ENCODE measurements at regions not wholly inside any gene's neighbourhood (a gene's known extent, or its start where the extent isn't known, plus 50 kb on each side); places are given as distances from the start of the nearest gene placed in this dataset.
A peak's percentile ranks its signal among the peaks of the same experiment; 100 is the strongest.

- peak; percentile 18 for DNase-seq
Measured at GRCh38 chr12:19834592-19834991, 395.3 kb downstream of the AEBP2 start.

DNA sequence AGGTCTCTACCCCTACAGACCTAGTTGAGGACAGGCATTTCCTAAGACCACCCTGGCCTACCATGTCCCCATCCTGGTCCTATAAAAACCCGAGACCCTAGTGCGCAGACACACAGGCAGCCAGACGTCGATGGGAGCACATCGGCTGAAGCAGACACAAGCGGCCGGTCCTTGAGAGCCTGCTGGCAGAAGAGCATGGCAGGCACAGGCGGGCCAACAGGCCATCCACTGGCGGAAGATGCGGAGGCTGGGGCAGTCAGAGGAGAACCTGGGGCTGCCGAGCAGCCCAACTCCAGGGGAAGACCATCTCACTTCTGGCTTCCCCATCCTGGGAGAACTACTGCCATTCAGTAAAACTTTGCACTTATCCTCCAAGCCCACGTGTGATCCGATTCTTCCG, 396.8 kb downstream of the AEBP2 start:
- DNase-seq: no peak

GRCh38 chr12:19836456-19836855, 397.2 kb downstream of the AEBP2 start:
- no peak for DNase-seq

GRCh38 chr12:19837543-19837942, 398.3 kb downstream of the AEBP2 start:
- DNase-seq: no peak

GRCh38 chr12:19841451-19841850, 402.2 kb downstream of the AEBP2 start:
- no peak for DNase-seq

GRCh38 chr12:19842116-19842515, 402.8 kb downstream of the AEBP2 start:
- no peak for DNase-seq

DNA sequence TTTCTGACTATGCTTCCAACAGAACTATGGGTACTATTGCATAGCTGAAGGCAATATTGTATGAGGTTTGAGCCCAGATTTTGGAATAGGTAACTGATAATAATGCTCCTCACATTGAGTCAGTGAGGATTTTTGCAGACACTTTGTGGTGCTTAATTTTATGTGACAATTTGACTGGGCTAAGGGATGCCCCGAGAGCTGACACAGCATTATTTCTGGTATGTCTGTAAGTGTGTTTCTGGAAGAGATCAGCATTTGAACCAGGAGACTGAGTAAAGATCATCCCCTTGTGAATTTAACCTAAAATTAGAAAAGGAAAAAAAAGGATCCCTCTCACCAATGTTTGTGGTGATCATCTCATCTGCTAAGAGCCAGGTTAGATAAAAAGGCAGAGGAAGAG, 404.9 kb downstream of the AEBP2 start:
- DNase-seq: no peak

GRCh38 chr12:19846574-19846973, 407.3 kb downstream of the AEBP2 start:
- DNase-seq: peak; percentile 67

GRCh38 chr12:19847294-19848059, 408.2 kb downstream of the AEBP2 start:
- DNase-seq: peak; percentile 61

DNA sequence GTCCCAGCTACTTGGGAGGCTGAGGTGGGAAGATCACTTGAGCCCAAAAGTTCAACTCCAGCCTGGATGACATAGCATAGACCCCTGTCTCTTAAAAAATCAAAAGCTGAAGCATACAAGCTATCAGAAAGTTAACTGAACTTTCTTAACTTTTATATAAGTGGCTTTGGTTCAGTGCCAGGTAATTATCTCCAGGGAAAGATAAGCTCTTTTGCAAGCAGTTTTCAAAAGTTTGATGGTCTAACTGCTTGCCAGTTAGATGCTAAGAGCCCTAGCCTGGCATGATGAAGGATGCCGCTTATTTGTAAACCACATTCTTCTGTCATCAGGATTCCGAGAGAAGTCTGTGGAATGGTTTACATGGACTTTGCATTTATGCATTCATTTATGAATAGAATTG, 409.1 kb downstream of the AEBP2 start:
- no peak for DNase-seq

DNA sequence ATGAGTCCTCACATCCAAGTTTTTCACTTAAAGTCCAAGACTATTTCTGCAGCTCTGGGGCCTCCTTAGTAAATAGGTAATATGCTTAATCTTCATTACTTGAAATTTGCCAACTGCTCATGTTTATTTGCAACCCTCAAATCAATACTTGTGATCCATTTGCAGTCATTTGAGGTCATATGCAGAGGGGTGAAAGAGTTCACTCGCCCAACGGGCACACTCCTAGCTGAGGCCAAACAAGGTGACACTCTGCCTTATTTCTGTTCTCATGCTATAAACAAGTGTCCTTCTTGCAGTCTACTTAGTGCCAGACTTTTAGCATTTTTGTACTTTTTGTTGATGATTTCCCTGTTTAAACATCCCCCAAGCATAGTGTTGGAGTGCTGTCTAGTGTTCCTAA, 409.9 kb downstream of the AEBP2 start:
- no peak for DNase-seq

DNA sequence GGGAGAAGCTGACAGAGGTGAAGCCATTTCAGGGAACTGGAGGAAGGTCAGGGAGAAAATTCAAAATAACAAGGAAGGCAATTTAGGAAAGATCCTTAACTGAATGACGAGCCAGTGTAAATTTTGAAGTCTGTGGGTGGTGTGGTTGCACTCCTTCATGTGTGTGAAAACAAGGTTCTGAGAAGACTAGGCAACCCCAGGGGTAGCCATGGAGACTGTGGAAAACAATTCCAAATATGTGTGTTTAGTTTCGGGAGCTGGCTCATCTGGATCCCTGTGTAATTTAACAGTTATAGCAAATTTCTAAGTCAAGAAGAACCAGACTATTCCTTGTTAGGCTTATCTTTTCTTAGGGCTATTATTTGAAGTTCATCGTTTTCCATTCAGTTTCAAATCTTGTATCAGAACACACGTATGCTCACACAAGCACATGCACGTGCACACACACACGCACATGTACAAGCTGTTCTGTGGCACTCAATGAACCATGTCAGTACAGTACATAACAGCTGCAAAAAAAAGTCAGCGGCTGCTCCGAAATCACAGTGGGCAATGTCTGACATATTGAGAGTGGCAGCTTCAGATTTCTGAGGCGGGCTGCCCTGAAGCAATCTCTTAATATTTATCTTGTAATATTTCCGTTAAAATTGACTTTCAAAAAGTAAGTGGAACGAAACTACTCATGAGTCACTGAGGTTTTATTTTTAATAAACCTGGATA, 411.2 kb downstream of the AEBP2 start:
- peak; percentile 58 for DNase-seq

DNA sequence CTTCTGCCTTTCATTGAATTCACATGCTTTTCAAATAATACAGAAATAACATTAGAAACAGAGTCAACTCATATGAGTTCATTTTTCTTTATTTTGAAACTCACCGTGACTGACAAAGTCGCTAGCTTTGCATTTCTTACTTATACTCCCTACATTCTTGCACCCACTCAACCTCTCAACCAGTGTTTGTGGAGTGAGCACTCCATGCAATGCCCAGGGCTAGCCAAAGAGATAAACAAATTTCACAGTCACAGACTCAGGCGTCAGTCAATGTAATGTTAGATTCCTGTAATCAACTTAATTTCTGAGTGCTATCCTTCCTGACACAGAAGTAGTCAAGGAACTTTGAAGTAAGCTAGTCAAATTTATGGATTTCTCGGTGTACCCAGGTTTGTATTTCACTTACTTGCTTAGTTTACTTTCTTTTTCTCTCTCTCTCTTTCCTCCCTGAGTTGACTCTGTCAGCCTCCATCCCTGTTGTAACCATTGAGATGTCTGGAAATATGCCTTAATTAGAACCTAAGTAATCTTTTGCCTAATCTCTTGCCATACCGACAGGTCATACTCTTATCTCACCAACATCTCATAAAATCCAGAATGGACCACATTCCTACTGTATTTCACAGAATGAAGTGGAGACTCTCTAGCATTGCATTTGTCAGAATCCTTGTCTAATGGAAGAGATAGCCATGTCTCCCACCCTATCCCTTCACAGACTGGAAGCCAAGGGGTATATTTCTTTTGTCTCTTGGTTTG, 413.0 kb downstream of the AEBP2 start:
- DNase-seq: no peak

- no peak for DNase-seq
Measured at GRCh38 chr12:19855851-19856250, 416.6 kb downstream of the AEBP2 start.

DNA sequence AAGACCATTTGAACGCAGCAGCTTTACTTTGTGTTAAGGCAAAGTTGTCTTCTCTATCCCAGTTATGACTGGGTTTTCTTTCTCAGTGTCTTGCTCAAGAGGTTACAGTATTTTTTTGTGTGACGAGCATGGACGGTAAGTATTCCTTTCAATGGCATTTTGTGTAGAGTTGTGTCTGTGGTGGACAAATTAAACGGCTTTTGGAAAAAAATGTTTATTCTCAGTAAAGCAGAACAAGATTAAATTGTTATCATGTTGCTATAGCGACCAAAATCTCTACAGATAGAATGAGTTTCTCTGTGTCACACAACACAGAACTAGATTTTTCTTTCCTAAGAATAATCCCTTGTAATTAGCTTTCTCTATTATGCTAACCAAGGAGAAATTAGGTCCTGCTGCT, 417.1 kb downstream of the AEBP2 start:
- DNase-seq: no peak

DNA sequence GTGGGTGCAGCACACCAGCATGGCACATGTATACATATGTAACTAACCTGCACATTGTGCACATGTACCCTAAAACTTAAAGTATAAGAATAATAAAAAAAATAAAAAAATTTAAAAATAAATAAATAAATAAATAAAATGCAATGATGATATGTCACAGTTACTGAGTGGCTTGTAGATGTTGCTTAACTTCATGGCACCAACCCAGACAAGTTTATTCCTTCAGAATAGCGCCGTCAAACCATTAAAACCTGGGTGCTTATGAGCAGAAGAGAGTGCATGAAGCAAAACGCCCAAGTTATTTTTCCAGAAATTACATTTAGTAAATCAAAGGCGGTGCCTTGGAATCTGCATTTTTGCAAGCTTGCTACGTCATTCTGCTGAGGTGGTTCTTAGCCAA, 417.9 kb downstream of the AEBP2 start:
- no peak for DNase-seq

- no peak for DNase-seq
Measured at GRCh38 chr12:19867151-19867550, 427.9 kb downstream of the AEBP2 start.

DNA sequence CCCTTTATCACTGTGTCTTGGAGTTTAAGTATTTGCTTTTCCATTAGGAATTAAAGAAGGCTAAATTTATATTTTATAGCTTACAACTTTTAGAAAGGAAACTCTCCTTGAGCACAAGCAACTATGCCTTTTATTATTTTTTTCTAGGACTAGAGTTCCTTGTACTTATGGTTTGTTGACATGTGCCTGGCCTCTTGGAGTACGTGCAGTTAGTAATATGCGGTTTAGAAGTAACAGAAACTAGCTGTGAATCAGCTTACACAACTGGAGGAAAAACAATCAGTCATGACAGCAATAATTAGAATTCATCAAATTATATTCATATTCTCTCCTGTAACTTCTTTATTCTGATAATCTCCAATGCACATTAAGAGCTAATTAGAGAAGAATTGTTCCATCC, 428.7 kb downstream of the AEBP2 start:
- no peak for DNase-seq

GRCh38 chr12:19869413-19869812, 430.1 kb downstream of the AEBP2 start:
- no peak for DNase-seq

DNA sequence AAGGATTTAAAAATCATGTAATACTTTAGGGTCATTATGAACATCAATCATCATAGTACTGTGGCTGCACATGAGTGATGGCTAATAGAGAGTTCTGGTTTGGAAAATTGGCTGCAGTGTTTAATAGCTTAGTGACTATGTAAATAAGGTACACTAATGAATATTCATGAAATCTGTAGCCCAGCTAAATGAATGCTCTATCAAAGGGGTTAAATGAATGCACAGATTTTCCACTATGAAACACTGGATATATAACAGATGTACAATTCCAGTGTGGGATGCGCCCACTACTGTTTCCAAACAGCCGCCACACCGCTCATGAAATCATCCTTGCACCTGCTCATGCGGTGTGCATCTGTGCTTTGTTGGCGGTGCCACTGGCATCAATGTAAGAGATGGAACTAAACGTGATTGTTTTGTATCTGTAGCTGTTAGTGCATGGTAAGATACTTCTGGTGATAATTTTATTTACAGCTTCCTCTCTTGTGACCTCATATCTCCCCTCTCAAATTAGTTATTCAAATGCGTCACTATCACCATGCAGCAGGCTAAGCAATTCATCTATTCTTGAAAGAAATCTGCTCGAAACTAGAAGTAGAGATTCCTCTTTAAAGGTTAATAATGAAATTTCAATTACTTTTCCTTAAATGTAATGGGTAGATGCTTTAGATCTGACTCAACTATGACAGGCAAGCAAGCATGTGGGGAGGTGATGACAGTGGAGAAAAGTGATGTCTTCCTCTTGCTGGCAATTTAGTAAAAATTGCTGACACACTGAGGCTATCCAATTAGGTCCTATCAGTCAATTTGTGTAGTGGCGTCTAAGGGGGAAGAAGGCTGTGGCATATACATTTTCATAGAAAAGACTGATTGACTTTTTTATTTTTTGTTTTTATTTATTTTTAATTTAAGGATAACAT, 433.6 kb downstream of the AEBP2 start:
- peak; percentile 67 for DNase-seq

DNA sequence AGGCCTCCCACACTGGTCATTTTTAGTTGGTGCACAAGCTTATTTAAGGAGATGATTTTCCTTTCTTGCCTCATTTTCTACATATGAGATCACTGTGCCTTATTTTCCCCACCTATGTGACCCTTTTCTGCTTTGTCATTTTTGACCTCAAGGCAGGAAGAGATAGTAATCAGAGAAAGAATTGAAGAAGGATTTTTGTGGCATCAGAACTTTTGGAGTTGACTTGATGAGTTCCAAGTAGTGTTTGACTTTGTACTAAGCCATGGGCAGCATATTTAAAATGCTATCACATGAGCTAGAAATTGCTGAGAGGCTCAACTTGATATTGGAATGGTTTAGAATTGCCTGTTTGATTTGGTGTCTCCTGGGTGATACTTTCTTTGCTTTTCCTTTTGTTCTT, 440.8 kb downstream of the AEBP2 start:
- DNase-seq: no peak

DNA sequence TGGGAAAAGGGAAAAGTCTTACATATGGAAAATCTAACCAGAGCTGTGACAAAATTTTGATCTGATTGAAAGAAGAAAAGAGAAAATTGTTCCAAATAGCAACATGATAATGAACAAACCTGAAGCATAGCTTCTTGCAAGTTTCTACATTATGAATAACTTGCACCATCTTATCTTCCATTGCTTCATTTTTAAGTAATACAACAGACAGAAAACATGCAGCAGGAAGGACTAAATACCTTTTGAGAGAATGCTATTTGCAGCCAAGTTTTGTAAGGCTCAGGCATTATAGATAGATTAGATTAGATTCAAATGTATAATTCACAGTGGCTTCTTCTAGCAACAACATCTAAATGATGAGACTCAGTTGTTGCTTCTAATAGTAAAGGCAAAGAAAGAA, 441.4 kb downstream of the AEBP2 start:
- DNase-seq: no peak

- no peak for DNase-seq
Measured at GRCh38 chr12:19882346-19882745, 443.1 kb downstream of the AEBP2 start.

Measured in fibroblast of skin of right quadriceps (primary cell).